Gastrocnemius medialis (tissue), 4 donors: ENCODE measurements at regions not wholly inside any gene's neighbourhood (a gene's known extent, or its start where the extent isn't known, plus 50 kb on each side); places are given as distances from the start of the nearest gene placed in this dataset.

ENCODE experiments used
- CTCF ChIP-seq, 5 experiments: fragments of 450-650 bp in 3 of 5; fragments of 200-600 bp in 2 of 5; sonication (generic) in 2 of 5; IDR thresholded peaks in 4 of 5; conservative IDR thresholded peaks in 1 of 5; 1 replicate in 4 of 5; 2 replicates in 1 of 5; pipeline ENCODE4 v1.5.1; 2016 to 2019; ENCODE audit warnings: antibody characterized with exemption in 5 of 5, mild to moderate bottlenecking in 3 of 5, moderate library complexity in 3 of 5
- POLR2A ChIP-seq, 2 donors: fragments of 450-650 bp; IDR thresholded peaks; one replicate each; pipeline ENCODE4 v1.6.1; 2017; ENCODE audit warnings: antibody characterized with exemption in 2 of 2, mild to moderate bottlenecking in 2 of 2, moderate library complexity in 2 of 2

GRCh38 chr13:70297189-70297616 is 189.0 kb upstream of the KLHL1 start:
- TF ChIP-seq POLR2A (IDR thresholded peaks at IDR 0.05) (no peak), CTCF (IDR thresholded peaks at IDR 0.05 in 4 of 5, conservative IDR thresholded peaks at IDR 0.05 in 1 of 5) (no peak)
